Peyer's patch (tissue), 4 donors: ENCODE measurements at regions not wholly inside any gene's neighbourhood (a gene's known extent, or its start where the extent isn't known, plus 50 kb on each side); places are given as distances from the start of the nearest gene placed in this dataset.
"Not testable (repeated sequence)": the region's sequence is repeated elsewhere in the genome, so short reads cannot be mapped to it uniquely, and the experiment has no call there.

Experiments
- DNase-seq, 3 donors: peaks; one replicate each; pipeline ENCODE4 v3.0.0-alpha.2; 2017 to 2019
- H3K27ac ChIP-seq, 4 donors: fragments of 200-600 bp; sonication (generic); one replicate each; pipeline ENCODE4 v1.5.1; 2016 to 2019
- H3K27me3 ChIP-seq, 2 donors: fragments of 200-600 bp; sonication (generic); one replicate each; pipeline ENCODE4 v1.5.1; 2019
- H3K36me3 ChIP-seq, 3 donors: fragments of 200-600 bp; sonication (generic); one replicate each; pipeline ENCODE4 v1.5.1; 2016 to 2019
- H3K4me1 ChIP-seq, 4 donors: fragments of 200-600 bp; sonication (generic); one replicate each; pipeline ENCODE4 v1.5.1; 2016 to 2019
- H3K4me3 ChIP-seq, 4 donors: fragments of 200-600 bp; sonication (generic); 1 replicate in 3 of 4; 2 replicates in 1 of 4; pipeline ENCODE4 v1.5.1; 2016 to 2019; ENCODE audit warnings: mild to moderate bottlenecking in 1 of 4
- H3K9me3 ChIP-seq, 4 donors: fragments of 200-600 bp; sonication (generic); one replicate each; pipeline ENCODE4 v1.5.1; 2016 to 2019; ENCODE audit warnings: mild to moderate bottlenecking in 1 of 4
- POLR2A ChIP-seq, 2 donors: fragments of 450-650 bp; IDR thresholded peaks; one replicate each; pipeline ENCODE4 v1.5.1; 2017; ENCODE audit warnings: antibody characterized with exemption in 2 of 2, mild to moderate bottlenecking in 2 of 2, moderate library complexity in 2 of 2
- TF ChIP-seq, protein P1 (sequence below), 6 experiments: fragments of 450-650 bp in 4 of 6; fragments of 200-600 bp in 2 of 6; sonication (generic) in 1 of 6; IDR thresholded peaks; one replicate each; pipeline ENCODE4 v1.5.1; 2017 to 2019; ENCODE audit warnings: antibody characterized with exemption in 6 of 6, mild to moderate bottlenecking in 3 of 6, moderate library complexity in 1 of 6

DNA sequence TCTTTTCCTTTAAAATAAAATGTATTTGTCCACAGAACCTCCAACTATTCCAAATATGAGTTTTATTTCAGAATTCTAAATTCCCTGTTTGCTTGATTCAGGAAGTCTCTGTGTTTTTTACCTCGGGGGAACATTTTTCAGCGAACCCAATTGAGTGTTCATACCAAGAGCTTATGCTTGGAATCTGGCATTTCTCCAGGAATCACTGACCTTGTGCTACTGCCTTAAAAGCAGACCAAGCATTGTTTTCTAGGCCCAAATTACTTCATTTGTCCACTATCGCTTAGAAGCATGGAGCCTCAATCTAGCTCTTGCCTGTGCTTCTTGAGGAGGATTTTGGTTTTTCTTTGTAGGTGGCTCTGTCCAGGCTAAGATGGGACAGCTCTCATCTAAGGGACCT is 59.4 kb downstream of the EBLN1 start:
- H3K27me3 ChIP-seq, result no peaks in the 10 kb centered on the region
- no peaks in the 10 kb centered on the region for H3K9me3 ChIP-seq
- no peak overlapping the region for H3K4me3 ChIP-seq
- no peak overlapping the region for H3K27ac ChIP-seq
- no peak for TF ChIP-seq POLR2A (IDR thresholded peaks at IDR 0.05)
- TF ChIP-seq, protein P1, sequence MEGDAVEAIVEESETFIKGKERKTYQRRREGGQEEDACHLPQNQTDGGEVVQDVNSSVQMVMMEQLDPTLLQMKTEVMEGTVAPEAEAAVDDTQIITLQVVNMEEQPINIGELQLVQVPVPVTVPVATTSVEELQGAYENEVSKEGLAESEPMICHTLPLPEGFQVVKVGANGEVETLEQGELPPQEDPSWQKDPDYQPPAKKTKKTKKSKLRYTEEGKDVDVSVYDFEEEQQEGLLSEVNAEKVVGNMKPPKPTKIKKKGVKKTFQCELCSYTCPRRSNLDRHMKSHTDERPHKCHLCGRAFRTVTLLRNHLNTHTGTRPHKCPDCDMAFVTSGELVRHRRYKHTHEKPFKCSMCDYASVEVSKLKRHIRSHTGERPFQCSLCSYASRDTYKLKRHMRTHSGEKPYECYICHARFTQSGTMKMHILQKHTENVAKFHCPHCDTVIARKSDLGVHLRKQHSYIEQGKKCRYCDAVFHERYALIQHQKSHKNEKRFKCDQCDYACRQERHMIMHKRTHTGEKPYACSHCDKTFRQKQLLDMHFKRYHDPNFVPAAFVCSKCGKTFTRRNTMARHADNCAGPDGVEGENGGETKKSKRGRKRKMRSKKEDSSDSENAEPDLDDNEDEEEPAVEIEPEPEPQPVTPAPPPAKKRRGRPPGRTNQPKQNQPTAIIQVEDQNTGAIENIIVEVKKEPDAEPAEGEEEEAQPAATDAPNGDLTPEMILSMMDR (IDR thresholded peaks at IDR 0.05), result no peak
- H3K36me3 ChIP-seq, result no peaks in the 10 kb centered on the region
- DNase-seq, result no peak
- H3K4me1 ChIP-seq, result no peaks in the 10 kb centered on the region

DNA sequence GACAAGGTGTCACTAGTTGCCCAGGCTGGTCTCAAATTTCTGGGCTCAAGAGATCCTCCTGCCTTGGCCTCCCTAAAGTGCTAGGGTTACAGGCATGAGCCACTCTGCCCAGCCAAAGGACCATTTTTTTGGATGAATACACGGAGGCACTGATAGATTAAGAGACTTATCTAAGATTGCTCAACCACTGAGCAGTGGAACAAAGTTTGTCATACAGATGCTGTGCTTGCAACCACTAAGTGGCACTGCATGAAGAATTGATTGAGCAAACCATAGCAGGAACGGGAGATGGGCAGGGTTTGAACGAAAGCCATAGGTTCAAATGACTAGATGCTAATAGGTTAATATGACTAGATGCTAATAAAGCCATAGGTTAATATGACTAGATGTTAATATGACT is 61.1 kb downstream of the EBLN1 start:
- Histone ChIP-seq H3K27ac (no peak overlapping the region), H3K4me3 (no peak overlapping the region)
- no peak for TF ChIP-seq POLR2A (IDR thresholded peaks at IDR 0.05)
- TF ChIP-seq, protein P1 (IDR thresholded peaks at IDR 0.05), result no peak

DNA sequence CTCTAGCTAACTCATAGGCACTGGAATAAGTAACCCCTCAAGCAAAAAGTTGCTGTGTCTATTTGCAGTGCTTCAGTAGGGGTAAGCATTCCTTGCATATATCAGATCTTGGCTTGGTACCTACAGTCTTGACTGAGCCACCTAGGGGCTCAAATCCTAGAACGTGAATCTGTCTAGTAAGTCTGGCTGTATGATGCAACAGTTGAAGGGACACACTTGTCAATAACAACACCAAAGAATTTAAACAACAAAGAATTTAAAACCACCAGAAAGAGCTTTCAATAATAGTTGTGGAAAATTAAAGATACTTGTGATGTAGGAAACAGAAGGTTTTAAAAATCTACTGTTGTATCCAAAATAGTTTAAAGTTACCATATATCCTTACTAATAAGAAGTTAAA is 65.4 kb downstream of the EBLN1 start:
- no peaks in the 10 kb centered on the region for H3K9me3 ChIP-seq
- no peaks in the 10 kb centered on the region for H3K36me3 ChIP-seq
- H3K4me1 ChIP-seq, result no peaks in the 10 kb centered on the region
- H3K27me3 ChIP-seq, result no peaks in the 10 kb centered on the region
- DNase-seq, result no peak
- H3K4me3 ChIP-seq, result no peak overlapping the region
- H3K27ac ChIP-seq, result no peak overlapping the region
- TF ChIP-seq POLR2A (IDR thresholded peaks at IDR 0.05), result no peak
- TF ChIP-seq, protein P1 (IDR thresholded peaks at IDR 0.05), result no peak

More for the DNA sequence above, 61.1 kb downstream of the EBLN1 start:
- H3K9me3 ChIP-seq, result no peaks in the 10 kb centered on the region
- no peak for DNase-seq
- no peaks in the 10 kb centered on the region for H3K4me1 ChIP-seq
- H3K36me3 ChIP-seq, result no peaks in the 10 kb centered on the region
- no peaks in the 10 kb centered on the region for H3K27me3 ChIP-seq

DNA sequence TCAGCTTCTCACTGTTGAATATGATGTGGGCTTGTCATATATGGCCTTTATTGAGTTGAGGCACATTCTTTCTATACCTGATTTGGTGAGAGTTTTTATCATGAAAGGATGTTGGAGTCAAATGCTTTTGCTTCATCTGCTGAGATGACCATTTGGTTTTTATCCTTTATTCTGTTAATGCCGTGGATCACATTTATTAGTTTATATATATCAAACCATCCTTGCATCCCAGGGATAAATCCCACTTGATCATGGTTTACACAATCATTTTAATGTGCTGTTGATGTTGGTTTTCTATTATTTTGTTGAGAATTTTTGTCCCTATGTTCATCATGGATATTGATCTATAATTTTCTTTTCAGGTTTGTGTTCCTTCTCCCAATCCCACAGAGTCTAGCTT is 67.0 kb downstream of the EBLN1 start:
- Histone ChIP-seq H3K27me3 (no peaks in the 10 kb centered on the region), H3K4me3 (no peak overlapping the region), H3K27ac (no peak overlapping the region), H3K9me3 (no peaks in the 10 kb centered on the region), H3K36me3 (no peaks in the 10 kb centered on the region), H3K4me1 (no peaks in the 10 kb centered on the region)
- TF ChIP-seq, protein P1 (IDR thresholded peaks at IDR 0.05), result no peak
- TF ChIP-seq POLR2A (IDR thresholded peaks at IDR 0.05), result no peak
- no peak for DNase-seq

DNA sequence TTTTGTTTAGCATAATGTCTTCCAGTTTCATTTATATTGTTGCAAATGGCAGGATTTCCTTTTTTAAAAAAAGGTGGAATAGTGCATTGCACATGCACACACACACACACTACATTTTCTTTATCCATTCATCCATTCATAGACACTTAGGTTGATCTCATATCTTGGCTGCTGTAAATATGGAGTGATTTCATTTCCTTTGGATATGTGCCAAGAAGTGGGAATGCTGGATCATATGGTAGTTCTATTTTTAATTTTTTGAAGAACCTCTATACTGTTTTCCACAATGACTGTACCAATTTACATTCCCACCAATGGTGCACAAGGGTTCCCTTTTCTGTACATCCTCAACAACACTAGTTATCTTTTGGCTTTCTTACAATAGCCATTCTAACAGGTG is 68.9 kb downstream of the EBLN1 start:
- Histone ChIP-seq H3K27ac (no peak overlapping the region), H3K27me3 (no peaks in the 10 kb centered on the region), H3K9me3 (no peaks in the 10 kb centered on the region), H3K4me3 (no peak overlapping the region), H3K4me1 (no peaks in the 10 kb centered on the region), H3K36me3 (no peaks in the 10 kb centered on the region)
- no peak for DNase-seq
- TF ChIP-seq, protein P1 (IDR thresholded peaks at IDR 0.05), result no peak
- TF ChIP-seq POLR2A (IDR thresholded peaks at IDR 0.05), result no peak

DNA sequence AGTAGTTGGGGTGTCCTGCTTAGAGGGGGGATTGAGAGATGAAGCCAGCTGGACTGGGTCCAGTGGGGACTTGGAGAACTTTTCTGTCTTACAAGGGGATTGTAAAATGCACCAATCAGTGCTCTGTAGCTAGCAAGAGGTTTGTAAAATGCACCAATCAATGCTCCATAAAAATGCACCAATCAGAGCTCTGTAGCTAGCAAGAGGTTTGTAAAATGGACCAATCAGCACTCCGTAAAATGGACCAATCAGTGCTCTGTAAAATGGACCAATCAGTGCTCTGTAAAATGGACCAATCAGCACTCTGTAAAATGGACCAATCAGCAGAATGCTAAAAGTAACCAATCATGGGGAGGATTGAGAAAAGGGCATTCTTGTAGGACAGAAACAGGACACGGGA is 71.9 kb downstream of the EBLN1 start:
- H3K4me1 ChIP-seq, H3K9me3 ChIP-seq, H3K27me3 ChIP-seq, DNase-seq, H3K4me3 ChIP-seq, H3K36me3 ChIP-seq, H3K27ac ChIP-seq: not testable (repeated sequence)
